ENCODE measurements at regions not wholly inside any gene's neighbourhood (a gene's known extent, or its start where the extent isn't known, plus 50 kb on each side); places are given as distances from the start of the nearest gene placed in this dataset.
A peak's percentile ranks its signal among the peaks of the same experiment; 100 is the strongest.

DNA sequence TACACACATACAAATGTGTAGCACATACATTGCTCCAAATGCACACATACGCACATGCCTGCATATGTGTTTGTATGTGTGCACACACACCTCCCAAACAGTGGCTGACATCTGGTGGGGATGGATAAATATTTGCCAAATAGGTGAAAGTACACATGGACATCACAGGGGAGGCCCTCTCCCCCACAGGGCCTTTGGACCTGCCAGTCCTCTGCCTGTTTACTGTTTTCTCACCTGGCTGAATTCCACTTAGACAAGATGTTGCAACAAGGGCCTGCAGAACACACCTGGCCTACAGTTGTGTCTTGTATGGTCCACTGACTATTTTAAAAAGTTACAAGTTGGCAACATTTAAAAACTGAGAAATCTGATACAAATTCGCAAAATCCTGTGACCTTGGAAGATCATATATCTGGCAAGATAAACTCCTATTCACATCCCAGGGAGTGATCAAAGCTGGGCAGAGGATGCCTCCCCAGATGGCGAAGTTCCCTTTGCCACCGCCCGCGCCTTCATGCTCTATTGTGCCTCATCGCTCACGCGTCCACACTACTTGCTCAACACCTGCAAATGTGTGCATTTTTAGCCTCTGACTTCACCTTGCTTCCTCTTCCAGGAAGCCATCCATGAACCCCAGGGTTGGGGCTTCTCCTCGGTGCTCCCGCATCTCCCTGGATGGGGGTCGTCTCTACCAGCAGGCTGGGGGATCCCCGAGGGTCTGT is 118.4 kb upstream of the FZD10 start:
- TF ChIP-seq, protein P1, sequence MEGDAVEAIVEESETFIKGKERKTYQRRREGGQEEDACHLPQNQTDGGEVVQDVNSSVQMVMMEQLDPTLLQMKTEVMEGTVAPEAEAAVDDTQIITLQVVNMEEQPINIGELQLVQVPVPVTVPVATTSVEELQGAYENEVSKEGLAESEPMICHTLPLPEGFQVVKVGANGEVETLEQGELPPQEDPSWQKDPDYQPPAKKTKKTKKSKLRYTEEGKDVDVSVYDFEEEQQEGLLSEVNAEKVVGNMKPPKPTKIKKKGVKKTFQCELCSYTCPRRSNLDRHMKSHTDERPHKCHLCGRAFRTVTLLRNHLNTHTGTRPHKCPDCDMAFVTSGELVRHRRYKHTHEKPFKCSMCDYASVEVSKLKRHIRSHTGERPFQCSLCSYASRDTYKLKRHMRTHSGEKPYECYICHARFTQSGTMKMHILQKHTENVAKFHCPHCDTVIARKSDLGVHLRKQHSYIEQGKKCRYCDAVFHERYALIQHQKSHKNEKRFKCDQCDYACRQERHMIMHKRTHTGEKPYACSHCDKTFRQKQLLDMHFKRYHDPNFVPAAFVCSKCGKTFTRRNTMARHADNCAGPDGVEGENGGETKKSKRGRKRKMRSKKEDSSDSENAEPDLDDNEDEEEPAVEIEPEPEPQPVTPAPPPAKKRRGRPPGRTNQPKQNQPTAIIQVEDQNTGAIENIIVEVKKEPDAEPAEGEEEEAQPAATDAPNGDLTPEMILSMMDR (conservative IDR thresholded peaks at IDR 0.05): no peak
- peak overlapping the region; percentile 99 for H3K27ac ChIP-seq

DNA sequence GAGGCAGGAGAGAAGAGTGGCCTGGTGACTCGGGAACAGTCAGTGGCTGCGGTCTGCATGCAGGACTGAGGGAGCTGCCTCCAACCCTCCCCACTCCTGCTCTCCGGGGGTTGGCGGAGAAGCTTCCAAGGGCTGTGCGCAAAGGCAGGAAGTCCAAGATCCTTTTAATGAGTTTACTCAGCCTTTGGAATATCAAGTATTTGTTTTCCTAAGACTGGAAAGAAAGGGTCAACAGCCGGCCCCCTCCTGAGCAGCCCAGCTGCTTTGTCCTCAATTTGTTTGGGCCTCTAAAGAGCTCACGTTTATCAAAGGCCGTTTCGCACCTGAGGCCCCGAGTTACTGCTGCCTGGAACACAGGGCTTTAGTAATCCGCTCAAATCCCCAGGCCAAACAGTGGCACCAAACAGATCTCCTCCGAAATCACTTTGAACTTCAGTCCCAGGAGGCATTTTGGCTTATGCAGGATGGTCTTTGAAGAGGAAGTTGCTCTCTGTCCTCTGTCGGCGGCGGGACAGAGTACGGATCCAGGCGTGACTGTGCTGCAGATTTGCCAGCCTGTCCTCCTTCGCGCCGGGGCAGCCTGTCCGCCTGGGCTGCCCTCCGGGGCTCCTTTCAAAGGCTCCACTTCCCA is 117.2 kb upstream of the FZD10 start:
- peak overlapping the region; percentile 99 for H3K27ac ChIP-seq
- TF ChIP-seq, protein P1 (conservative IDR thresholded peaks at IDR 0.05): no peak

DNA sequence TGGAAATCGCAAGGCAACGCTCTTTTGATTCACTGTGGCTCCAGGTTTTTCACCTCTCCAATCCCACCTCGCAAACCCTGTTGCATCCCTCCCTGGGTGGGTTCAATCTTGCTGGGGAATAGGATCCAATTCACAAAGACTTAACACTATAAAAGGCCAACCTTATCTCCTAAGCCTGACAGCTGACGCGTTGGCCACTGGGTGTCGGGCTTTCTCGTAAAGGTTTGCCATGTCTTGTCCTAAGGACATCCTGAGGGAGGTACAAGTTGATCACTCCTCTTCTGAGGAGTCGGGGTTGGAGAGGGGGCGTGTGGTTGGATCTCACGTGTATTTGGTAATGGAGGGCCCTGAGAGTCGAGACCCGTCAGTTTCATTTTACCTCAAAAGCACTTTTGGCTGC is 112.6 kb upstream of the FZD10 start:
- H3K27ac ChIP-seq: no peak overlapping the region
- TF ChIP-seq, protein P1 (conservative IDR thresholded peaks at IDR 0.05): peak; percentile 14; the same call in 1 of the 2 replicates

DNA sequence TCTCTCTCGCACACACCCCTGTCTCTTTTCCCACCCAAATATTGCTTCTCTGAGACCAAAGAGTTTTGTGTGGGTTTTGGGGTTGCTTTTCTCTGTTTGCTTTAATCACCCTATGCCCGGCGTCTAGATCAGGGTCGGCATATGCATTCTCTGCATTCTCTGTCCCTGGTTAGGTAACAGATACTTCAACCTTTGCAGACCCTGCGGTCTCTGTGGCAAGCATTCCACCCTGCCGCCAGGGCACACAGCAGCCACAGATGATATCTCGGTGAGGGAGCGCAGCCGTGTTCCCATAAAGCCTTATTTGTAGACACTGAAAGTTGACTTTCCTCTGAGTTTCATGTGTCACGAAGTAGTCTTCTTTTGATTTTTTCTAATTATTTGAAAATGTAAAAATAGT is 110.4 kb upstream of the FZD10 start:
- H3K27ac ChIP-seq: no peak overlapping the region
- TF ChIP-seq, protein P1 (conservative IDR thresholded peaks at IDR 0.05): no peak

DNA sequence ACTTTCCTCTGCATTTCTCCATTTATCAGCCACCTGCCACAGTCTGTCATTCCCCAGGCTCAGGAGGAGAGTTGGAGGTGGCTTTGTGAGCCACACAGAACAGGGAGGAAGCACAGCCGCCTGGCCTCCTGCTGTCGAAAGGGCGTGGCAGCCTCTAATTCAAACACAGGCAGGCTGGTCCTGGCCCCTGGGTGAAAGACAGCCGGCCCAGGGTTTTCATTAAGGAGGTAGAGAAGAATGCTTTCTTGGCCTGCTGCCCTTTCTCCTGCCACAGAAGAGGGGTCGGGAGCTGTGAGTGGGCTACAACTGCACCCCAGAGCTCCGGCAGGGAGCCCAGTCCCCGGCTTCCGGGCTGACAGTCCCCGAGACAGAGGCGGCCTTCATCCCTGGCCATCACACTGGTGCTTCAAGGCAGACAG is 108.6 kb upstream of the FZD10 start:
- H3K27ac ChIP-seq: no peak overlapping the region
- TF ChIP-seq, protein P1 (conservative IDR thresholded peaks at IDR 0.05): no peak

DNA sequence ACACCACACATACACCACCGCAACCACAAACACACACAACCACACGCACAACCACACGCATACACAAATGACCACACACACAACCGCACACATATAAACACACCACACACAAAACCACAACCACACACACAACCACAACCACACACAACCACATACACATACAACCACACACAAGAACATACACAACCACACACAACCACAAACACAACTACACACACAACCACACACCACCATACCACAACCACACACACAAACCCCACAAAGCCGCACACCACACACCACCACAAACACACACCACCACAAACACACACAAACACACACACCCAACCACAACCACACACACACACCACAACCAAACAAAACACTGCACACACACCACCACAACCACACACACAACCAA is 107.5 kb upstream of the FZD10 start:
- no peak overlapping the region for H3K27ac ChIP-seq
- TF ChIP-seq, protein P1 (conservative IDR thresholded peaks at IDR 0.05): no peak

DNA sequence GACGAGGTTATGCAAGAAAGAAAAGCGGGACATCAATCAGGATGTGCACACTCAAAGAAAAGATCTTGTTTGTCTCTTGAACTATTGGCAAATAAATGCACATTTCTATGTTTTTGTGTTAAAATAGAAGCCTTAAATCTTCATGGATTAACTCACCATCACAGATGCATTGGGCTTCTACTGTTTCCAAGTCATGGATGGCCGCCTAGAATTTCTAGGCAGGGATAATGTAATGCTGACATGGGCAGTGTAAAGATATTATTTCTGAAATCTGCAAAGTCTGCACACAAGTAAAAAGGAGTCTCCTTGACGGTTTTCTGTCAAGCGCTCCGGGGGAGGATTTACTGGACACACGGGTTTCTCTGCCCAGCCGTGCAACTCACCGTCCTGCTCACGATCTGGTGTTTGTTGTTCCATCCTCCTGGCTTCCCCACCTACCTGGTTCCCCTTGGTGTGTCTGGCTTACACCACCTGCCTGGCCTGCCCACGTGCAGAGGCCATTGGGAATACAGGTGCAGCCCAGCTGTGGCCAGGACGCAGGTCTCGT is 103.3 kb upstream of the FZD10 start:
- TF ChIP-seq, protein P1 (conservative IDR thresholded peaks at IDR 0.05): no peak
- H3K27ac ChIP-seq: peak overlapping the region; percentile 74

Data from VCaP (cell line).